Renal cortex interstitium (tissue), 11 donors: ENCODE measurements at regions not wholly inside any gene's neighbourhood (a gene's known extent, or its start where the extent isn't known, plus 50 kb on each side); places are given as distances from the start of the nearest gene placed in this dataset.

ENCODE experiments used
- DNase-seq, 11 donors: peaks; one replicate each; pipeline ENCODE4 v3.0.0-alpha.2; 2013; ENCODE audit warnings: low read depth in 9 of 11, low spot score in 4 of 11; ENCODE audit errors: extremely low read depth in 1 of 11

- DNase-seq = no peak
Observed at GRCh38 chr2:64383881-64384280, 70.1 kb upstream of the LGALSL start.

- no peak for DNase-seq
Observed at GRCh38 chr2:64386676-64387075, 67.3 kb upstream of the LGALSL start.

GRCh38 chr2:64390586-64390985, 63.4 kb upstream of the LGALSL start:
- DNase-seq = no peak

GRCh38 chr2:64391424-64391823, 62.5 kb upstream of the LGALSL start:
- DNase-seq = no peak

GRCh38 chr2:64391940-64392339, 62.0 kb upstream of the LGALSL start:
- DNase-seq = no peak

GRCh38 chr2:64392529-64392928, 61.4 kb upstream of the LGALSL start:
- DNase-seq = no peak

- no peak for DNase-seq
Observed at GRCh38 chr2:64393383-64394010, 60.5 kb upstream of the LGALSL start.

- no peak for DNase-seq
Observed at GRCh38 chr2:64394153-64394552, 59.8 kb upstream of the LGALSL start.

- DNase-seq = no peak
Observed at GRCh38 chr2:64396001-64396400, 58.0 kb upstream of the LGALSL start.

- DNase-seq = no peak
Observed at GRCh38 chr2:64396551-64396950, 57.4 kb upstream of the LGALSL start.

GRCh38 chr2:64398516-64399129, 55.3 kb upstream of the LGALSL start:
- DNase-seq = no peak

GRCh38 chr2:64399521-64399920, 54.4 kb upstream of the LGALSL start:
- DNase-seq = no peak

- DNase-seq = no peak
Observed at GRCh38 chr2:64400105-64400728, 53.7 kb upstream of the LGALSL start.

- DNase-seq = no peak
Observed at GRCh38 chr2:64400733-64401528, 53.0 kb upstream of the LGALSL start.

- DNase-seq = no peak
Observed at GRCh38 chr2:64401529-64401880, 52.5 kb upstream of the LGALSL start.

- DNase-seq = no peak
Observed at GRCh38 chr2:64402876-64403275, 51.1 kb upstream of the LGALSL start.

GRCh38 chr2:64403426-64403825, 50.5 kb upstream of the LGALSL start:
- no peak for DNase-seq

GRCh38 chr2:64404002-64404731, 49.8 kb upstream of the LGALSL start:
- peak; percentile 63 to 85 (median 77) for DNase-seq
